IMR-90 (cell line): ENCODE measurements at regions not wholly inside any gene's neighbourhood (a gene's known extent, or its start where the extent isn't known, plus 50 kb on each side); places are given as distances from the start of the nearest gene placed in this dataset.

Source experiments
- BHLHE40 ChIP-seq: fragments of 150-350 bp; IDR thresholded peaks from 2 replicates; pipeline ENCODE4 v1.6.1; 2016; ENCODE audit warnings: mild to moderate bottlenecking, low read depth, low read length
- CHD1 ChIP-seq: IDR thresholded peaks from 2 replicates; pipeline ENCODE4 v1.6.1; 2012; ENCODE audit warnings: low read depth, low read length, improper control_type of control experiment
- FOS ChIP-seq: fragments of 150-350 bp; IDR thresholded peaks from 2 replicates; pipeline ENCODE4 v1.6.1; 2016; ENCODE audit warnings: low read depth, low read length
- POLR2A ChIP-seq: IDR thresholded peaks from 2 replicates; pipeline ENCODE4 v1.6.1; 2012; ENCODE audit warnings: mild to moderate bottlenecking, low read depth, low read length
- TF ChIP-seq, protein P1 (sequence below): conservative IDR thresholded peaks from 2 replicates; pipeline ENCODE4 v1.5.1; 2012; ENCODE audit warnings: mild to moderate bottlenecking, low read depth, low read length, improper control_type of control experiment
- TF ChIP-seq, protein P2 (sequence below): fragments of 150-350 bp; IDR thresholded peaks from 2 replicates; pipeline ENCODE4 v1.6.1; 2016; ENCODE audit warnings: low read depth, mild to moderate bottlenecking, low read length, moderate library complexity, borderline replicate concordance

DNA sequence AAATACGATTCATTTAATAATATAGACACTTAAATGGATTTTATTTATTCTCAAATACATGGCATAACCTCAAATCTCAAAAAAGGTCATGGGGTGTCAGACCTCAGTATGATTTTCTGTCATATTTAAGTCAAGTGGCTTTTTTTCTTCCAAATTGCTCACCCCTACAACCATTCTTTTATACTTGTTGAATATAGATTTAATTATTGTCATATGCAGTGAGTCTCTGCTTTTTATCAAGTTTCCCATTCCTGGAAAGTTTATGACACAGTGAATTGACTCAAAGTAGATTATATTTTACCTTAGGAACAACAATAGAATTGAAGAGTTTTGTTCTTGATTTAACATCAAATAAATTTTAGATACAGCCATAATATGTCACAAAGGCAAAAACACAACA is 59.5 kb upstream of the IRF2BP2 start:
- TF ChIP-seq FOS = no peak
- TF ChIP-seq, protein P1, sequence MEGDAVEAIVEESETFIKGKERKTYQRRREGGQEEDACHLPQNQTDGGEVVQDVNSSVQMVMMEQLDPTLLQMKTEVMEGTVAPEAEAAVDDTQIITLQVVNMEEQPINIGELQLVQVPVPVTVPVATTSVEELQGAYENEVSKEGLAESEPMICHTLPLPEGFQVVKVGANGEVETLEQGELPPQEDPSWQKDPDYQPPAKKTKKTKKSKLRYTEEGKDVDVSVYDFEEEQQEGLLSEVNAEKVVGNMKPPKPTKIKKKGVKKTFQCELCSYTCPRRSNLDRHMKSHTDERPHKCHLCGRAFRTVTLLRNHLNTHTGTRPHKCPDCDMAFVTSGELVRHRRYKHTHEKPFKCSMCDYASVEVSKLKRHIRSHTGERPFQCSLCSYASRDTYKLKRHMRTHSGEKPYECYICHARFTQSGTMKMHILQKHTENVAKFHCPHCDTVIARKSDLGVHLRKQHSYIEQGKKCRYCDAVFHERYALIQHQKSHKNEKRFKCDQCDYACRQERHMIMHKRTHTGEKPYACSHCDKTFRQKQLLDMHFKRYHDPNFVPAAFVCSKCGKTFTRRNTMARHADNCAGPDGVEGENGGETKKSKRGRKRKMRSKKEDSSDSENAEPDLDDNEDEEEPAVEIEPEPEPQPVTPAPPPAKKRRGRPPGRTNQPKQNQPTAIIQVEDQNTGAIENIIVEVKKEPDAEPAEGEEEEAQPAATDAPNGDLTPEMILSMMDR = no peak
- TF ChIP-seq, protein P2, sequence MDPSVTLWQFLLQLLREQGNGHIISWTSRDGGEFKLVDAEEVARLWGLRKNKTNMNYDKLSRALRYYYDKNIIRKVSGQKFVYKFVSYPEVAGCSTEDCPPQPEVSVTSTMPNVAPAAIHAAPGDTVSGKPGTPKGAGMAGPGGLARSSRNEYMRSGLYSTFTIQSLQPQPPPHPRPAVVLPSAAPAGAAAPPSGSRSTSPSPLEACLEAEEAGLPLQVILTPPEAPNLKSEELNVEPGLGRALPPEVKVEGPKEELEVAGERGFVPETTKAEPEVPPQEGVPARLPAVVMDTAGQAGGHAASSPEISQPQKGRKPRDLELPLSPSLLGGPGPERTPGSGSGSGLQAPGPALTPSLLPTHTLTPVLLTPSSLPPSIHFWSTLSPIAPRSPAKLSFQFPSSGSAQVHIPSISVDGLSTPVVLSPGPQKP = no peak
- TF ChIP-seq POLR2A = no peak
- no peak for TF ChIP-seq CHD1
- no peak for TF ChIP-seq BHLHE40
